AG10803 (cell line): ENCODE measurements at regions not wholly inside any gene's neighbourhood (a gene's known extent, or its start where the extent isn't known, plus 50 kb on each side); places are given as distances from the start of the nearest gene placed in this dataset.
A peak's percentile ranks its signal among the peaks of the same experiment; 100 is the strongest.
"Not testable (repeated sequence)": the region's sequence is repeated elsewhere in the genome, so short reads cannot be mapped to it uniquely, and the experiment has no call there.

Source experiments
- DNase-seq: peaks from one replicate; pipeline ENCODE4 v3.0.0; 2010; ENCODE audit warnings: low read depth
- H3K4me3 ChIP-seq: 2 replicates; pipeline ENCODE4 v1.5.1; 2011; ENCODE audit warnings: mild to moderate bottlenecking, low read length, control low read depth
- TF ChIP-seq, protein P1 (sequence below): conservative IDR thresholded peaks from 2 replicates; pipeline ENCODE4 v1.5.1; 2011; ENCODE audit warnings: mild to moderate bottlenecking, low read length, control low read depth, inconsistent platforms

DNA sequence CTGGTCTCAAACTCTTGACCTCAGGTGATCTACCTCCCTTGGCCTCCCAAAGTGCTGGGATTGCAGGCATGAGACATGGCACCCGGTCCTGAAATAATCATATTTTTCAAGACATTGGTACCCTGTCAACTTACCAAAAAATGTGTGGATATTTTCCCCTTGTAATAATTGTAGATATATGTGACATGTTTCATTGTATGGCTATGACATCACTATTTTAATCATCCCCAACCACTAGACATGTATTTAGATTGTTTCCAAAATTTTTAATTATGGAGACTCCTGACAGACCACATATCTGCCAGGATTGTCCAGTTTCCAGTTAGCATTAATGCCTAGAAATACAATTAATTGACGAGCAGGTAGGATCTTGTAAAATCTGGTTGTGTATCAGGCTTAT is 96.7 kb upstream of the NEGR1 start:
- H3K4me3 ChIP-seq = no peak overlapping the region
- no peak for DNase-seq
- TF ChIP-seq, protein P1, sequence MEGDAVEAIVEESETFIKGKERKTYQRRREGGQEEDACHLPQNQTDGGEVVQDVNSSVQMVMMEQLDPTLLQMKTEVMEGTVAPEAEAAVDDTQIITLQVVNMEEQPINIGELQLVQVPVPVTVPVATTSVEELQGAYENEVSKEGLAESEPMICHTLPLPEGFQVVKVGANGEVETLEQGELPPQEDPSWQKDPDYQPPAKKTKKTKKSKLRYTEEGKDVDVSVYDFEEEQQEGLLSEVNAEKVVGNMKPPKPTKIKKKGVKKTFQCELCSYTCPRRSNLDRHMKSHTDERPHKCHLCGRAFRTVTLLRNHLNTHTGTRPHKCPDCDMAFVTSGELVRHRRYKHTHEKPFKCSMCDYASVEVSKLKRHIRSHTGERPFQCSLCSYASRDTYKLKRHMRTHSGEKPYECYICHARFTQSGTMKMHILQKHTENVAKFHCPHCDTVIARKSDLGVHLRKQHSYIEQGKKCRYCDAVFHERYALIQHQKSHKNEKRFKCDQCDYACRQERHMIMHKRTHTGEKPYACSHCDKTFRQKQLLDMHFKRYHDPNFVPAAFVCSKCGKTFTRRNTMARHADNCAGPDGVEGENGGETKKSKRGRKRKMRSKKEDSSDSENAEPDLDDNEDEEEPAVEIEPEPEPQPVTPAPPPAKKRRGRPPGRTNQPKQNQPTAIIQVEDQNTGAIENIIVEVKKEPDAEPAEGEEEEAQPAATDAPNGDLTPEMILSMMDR = no peak

DNA sequence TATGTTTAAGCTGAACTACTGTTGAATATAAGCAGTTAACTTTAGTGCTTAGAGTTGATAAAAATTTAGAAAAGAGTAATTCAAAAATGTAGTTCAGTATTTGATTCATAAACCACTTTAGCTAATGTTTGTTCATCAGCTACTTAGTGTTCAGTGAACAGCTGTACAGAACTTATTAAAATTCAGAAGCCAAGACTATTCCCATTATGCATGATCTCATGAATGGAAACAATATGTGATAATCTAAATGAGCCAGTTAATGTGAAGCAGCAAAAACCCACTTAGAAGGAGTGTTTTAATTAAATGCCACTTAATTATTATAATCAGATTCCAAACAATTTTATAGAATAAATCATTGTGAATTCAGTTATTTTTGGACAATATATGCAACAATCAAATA is 92.9 kb upstream of the NEGR1 start:
- no peak for DNase-seq
- no peak overlapping the region for H3K4me3 ChIP-seq
- TF ChIP-seq, protein P1 = no peak

DNA sequence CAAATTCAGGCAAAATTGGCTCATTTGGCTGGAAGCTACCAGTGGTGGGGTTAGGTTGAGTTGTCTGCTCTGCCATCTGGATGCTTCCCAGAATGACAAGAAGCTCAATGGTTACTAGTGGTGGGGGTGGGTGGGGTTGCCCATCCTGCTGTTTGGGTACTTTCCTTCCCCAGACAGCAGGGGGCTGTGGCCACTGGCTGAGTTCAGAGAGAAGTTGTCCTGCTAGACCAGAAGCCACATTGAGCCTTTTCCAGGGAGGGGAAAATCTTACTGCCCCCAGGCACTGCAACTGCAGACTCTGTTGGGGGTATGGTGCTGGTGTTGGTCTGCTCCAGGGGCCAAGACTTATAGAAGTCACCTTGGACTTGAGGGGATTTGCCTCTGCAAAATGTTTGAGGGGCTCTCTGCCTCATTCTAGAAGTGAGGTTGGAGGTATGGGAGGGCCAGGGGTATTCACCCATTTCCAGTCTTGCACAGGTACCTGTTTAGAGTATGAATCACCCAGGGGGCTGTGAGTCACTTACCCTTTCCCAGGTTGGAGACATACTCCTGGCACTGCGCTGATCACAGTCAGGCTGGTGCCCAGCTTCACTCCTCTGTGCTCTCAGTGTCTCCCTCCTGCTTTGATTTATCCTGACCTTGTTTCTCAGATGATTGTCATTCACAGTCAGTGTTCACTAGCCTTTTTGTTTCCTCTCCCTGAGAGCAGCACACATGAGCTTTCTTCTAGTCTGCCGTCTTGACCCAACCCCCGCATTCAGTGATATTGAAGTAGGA is 89.1 kb upstream of the NEGR1 start:
- TF ChIP-seq, protein P1 = no peak
- no peak for DNase-seq
- H3K4me3 ChIP-seq = no peak overlapping the region

DNA sequence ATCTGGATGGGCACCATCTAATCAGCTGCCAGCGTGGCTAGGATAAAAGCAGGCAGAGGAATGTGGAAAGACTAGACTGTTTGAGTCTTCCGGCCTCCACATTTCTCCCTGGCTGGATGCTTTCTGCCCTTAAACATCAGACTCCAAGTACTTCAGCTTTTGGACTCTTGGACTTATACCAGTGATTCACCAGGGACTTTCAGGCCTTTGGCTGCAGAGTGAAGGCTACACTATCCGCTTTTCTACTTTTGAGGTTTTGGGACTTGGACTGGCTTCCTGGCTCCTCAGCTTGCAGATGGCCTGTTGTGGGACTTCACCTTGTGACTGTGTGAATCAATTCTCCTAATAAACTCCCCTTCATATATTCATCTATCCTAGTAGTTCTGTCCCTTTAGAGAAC is 88.5 kb upstream of the NEGR1 start:
- not testable (repeated sequence) for H3K4me3 ChIP-seq

DNA sequence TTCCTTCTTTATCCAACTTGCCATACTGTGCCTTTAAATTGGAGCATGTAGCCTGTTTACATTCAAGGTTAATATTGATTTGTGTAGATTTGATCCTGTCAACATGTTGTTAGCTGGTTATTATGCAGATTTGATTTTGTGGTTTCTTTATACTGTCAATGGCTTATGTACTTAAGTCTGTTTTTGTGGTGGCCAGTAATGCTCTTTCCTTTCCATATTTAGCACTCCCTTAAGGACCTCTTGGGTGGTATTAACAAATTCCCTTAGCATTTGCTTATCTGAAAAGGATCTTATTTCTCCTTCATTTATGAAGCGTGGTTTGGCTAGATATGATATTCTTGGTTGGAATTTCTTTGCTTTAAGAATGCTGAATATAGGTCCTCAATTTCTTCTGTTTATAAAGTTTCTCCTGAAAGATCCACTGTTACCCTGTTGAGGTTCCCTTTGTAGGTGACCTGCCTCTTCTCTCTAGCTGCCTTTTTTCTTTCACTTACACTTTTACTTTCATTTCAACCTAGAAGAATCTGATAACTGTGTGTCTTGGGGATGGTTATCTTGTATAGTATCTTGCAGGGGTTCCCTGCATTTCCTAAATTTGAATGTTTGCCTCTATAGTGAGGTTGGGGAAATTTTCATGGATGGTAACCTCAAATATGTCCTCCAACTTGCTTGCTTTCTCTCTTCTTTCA is 86.9 kb upstream of the NEGR1 start:
- DNase-seq = no peak
- TF ChIP-seq, protein P1 = no peak
- no peak overlapping the region for H3K4me3 ChIP-seq

More for the DNA sequence above, 88.5 kb upstream of the NEGR1 start:
- DNase-seq = not testable (repeated sequence)

DNA sequence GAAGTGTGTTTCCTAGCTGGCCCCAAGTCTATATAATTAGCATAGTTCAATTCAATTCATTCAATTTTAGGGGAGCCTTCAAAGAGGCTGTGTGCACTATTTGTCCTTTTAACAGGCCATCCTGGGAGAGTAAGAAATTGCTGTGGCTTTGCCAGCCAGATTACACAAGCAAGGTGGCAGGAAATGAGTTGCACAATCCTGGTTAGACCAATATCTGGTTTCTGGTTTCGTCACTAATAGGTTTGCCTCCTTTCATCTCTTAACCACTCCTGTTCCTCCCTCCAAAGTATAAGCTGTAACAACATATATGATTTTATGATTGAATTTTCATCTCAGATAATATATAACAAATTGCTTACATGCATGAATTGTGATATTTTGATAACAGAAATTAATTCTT is 84.1 kb upstream of the NEGR1 start:
- TF ChIP-seq, protein P1 = no peak
- no peak overlapping the region for H3K4me3 ChIP-seq
- DNase-seq = peak; percentile 64

DNA sequence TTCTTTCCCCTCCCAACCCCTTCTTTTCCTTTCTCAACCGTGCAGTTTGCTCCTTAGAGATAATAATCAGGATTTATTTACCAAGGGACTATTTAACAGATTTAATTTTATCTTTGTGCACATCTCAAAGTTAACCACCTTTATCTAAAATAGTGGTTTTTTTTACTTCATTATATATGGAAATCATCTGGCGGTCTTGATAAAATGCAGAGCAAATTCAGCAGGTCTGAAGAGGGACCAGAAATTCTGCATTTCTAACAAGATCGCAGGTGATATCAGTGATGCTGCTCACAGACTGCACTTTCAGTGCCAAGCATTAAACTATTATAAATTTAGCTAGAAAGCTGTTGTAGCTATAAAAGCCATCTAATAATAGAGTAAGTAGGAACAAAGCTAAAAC is 83.4 kb upstream of the NEGR1 start:
- DNase-seq = no peak
- no peak overlapping the region for H3K4me3 ChIP-seq
- TF ChIP-seq, protein P1 = no peak
